Esophagus squamous epithelium (tissue), 5 donors: ENCODE measurements at regions not wholly inside any gene's neighbourhood (a gene's known extent, or its start where the extent isn't known, plus 50 kb on each side); places are given as distances from the start of the nearest gene placed in this dataset.

ENCODE experiments used
- DNase-seq: peaks from one replicate; lab custom pipeline; 2025; lab: John Stamatoyannopoulos, UW
- H3K27ac ChIP-seq, 4 donors: fragments of 200-600 bp; sonication (generic); one replicate each; pipeline ENCODE4 v1.5.1; 2016 to 2019; ENCODE audit warnings: mild to moderate bottlenecking in 1 of 4
- H3K27me3 ChIP-seq, 4 donors: fragments of 200-600 bp; sonication (generic); 1 replicate in 3 of 4; 2 replicates in 1 of 4; pipeline versions ENCODE4 v1.5.1 to v1.6.0; 2017 to 2021; ENCODE audit warnings: antibody characterized with exemption in 1 of 4
- H3K36me3 ChIP-seq, 3 donors: fragments of 200-600 bp; sonication (generic); one replicate each; pipeline ENCODE4 v1.5.1; 2016 to 2019
- H3K4me1 ChIP-seq, 3 donors: fragments of 200-600 bp; sonication (generic); one replicate each; pipeline ENCODE4 v1.5.1; 2017 to 2019
- H3K4me3 ChIP-seq, 4 donors: fragments of 200-600 bp; sonication (generic); 1 replicate in 3 of 4; 2 replicates in 1 of 4; pipeline ENCODE4 v1.5.1; 2016 to 2019; ENCODE audit warnings: mild to moderate bottlenecking in 2 of 4, moderate library complexity in 1 of 4
- H3K9me3 ChIP-seq, 3 donors: fragments of 200-600 bp; sonication (generic); one replicate each; pipeline ENCODE4 v1.5.1; 2016 to 2019
- CTCF ChIP-seq, 6 experiments: fragments of 450-650 bp in 4 of 6; fragments of 200-600 bp in 2 of 6; sonication (generic) in 2 of 6; IDR thresholded peaks; one replicate each; pipeline ENCODE4 v1.5.1; 2016 to 2019; ENCODE audit warnings: antibody characterized with exemption in 6 of 6, mild to moderate bottlenecking in 4 of 6, moderate library complexity in 4 of 6
- POLR2A ChIP-seq, 4 donors: fragments of 450-650 bp; IDR thresholded peaks; one replicate each; pipeline ENCODE4 v1.6.1; 2017; ENCODE audit warnings: antibody characterized with exemption in 4 of 4, mild to moderate bottlenecking in 4 of 4, moderate library complexity in 3 of 4
- WGBS, 2 donors: methylation state at CpG; one replicate each; pipeline ENCODE4 v1.1.5; 2018; 5-methylcytosine and 5-hydroxymethylcytosine counted together
- intact Hi-C: fragments of 100-400 bp; cut with DNase I; formaldehyde crosslinking; loops from one replicate; pipeline ENCODE4 v1.15.0; 2022
- donor health status: DM: yes; HTN: yes; CAD: no.

- Histone ChIP-seq H3K27me3 (no peaks in the 10 kb centered on the region), H3K4me1 (peaks cover 0 to 6% (median 0%) of the 10 kb centered on the region in 3 donors), H3K27ac (no peak overlapping the region), H3K36me3 (peaks cover 0 to 16% (median 0%) of the 10 kb centered on the region in 3 donors), H3K9me3 (no peaks in the 10 kb centered on the region), H3K4me3 (no peak overlapping the region)
- DNase-seq, result no peak
- WGBS, 2 donors, result 73 to 93% methylated on average over 4 of the region's 4 CpGs
- intact Hi-C loops, result no loop called here
- TF ChIP-seq POLR2A (IDR thresholded peaks at IDR 0.05) (no peak), CTCF (IDR thresholded peaks at IDR 0.05) (no peak)
Measured at GRCh38 chr3:64802460-64802859, 114.7 kb upstream of the ADAMTS9 start.

- intact Hi-C loops, result no loop called here
- Histone ChIP-seq H3K4me1 (peaks cover 0 to 13% (median 2%) of the 10 kb centered on the region in 3 donors), H3K27ac (no peak overlapping the region), H3K27me3 (no peaks in the 10 kb centered on the region), H3K36me3 (peaks cover 0 to 16% (median 0%) of the 10 kb centered on the region in 3 donors), H3K4me3 (no peak overlapping the region), H3K9me3 (no peaks in the 10 kb centered on the region)
- 54 to 83% methylated on average over 3 of the region's 3 CpGs for WGBS, 2 donors
- TF ChIP-seq POLR2A (IDR thresholded peaks at IDR 0.05) (no peak), CTCF (IDR thresholded peaks at IDR 0.05) (no peak)
- DNase-seq, result no peak
Measured at GRCh38 chr3:64801856-64802255, 114.1 kb upstream of the ADAMTS9 start.

- DNase-seq, result no peak
- TF ChIP-seq POLR2A (IDR thresholded peaks at IDR 0.05), result no peak
- no peak for TF ChIP-seq CTCF (IDR thresholded peaks at IDR 0.05)
- no peaks in the 10 kb centered on the region for H3K27me3 ChIP-seq
- intact Hi-C loops, result no loop called here
- no peak overlapping the region for H3K27ac ChIP-seq
- peaks cover 0 to 15% (median 0%) of the 10 kb centered on the region in 3 donors for H3K36me3 ChIP-seq
- H3K4me3 ChIP-seq, result no peak overlapping the region
- H3K4me1 ChIP-seq, result peaks cover 0 to 19% (median 3%) of the 10 kb centered on the region in 3 donors
- 63 to 71% methylated on average over 8 of the region's 8 CpGs for WGBS, 2 donors
- no peaks in the 10 kb centered on the region for H3K9me3 ChIP-seq
Measured at GRCh38 chr3:64799606-64800005, 111.8 kb upstream of the ADAMTS9 start.

GRCh38 chr3:64798316-64798715 is 110.5 kb upstream of the ADAMTS9 start:
- H3K27ac ChIP-seq, result no peak overlapping the region
- H3K27me3 ChIP-seq, result no peaks in the 10 kb centered on the region
- peaks cover 0 to 19% (median 3%) of the 10 kb centered on the region in 3 donors for H3K4me1 ChIP-seq
- TF ChIP-seq CTCF (IDR thresholded peaks at IDR 0.05) (no peak), POLR2A (IDR thresholded peaks at IDR 0.05) (no peak)
- no peak overlapping the region for H3K4me3 ChIP-seq
- no peak for DNase-seq
- H3K9me3 ChIP-seq, result no peaks in the 10 kb centered on the region
- peaks cover 0 to 10% (median 0%) of the 10 kb centered on the region in 3 donors for H3K36me3 ChIP-seq
- intact Hi-C loops, result no loop called here
- WGBS, 2 donors, result 46% methylated on average over 3 of the region's 5 CpGs; no CpG with 5 or more reads in 1 of the 2 donors

GRCh38 chr3:64796607-64797399 is 109.0 kb upstream of the ADAMTS9 start:
- Histone ChIP-seq H3K4me1 (peaks cover 0 to 19% (median 3%) of the 10 kb centered on the region in 3 donors), H3K9me3 (no peaks in the 10 kb centered on the region), H3K4me3 (no peak overlapping the region), H3K27ac (no peak overlapping the region), H3K36me3 (peaks cover 0 to 10% (median 0%) of the 10 kb centered on the region in 3 donors), H3K27me3 (no peaks in the 10 kb centered on the region)
- WGBS, 2 donors, result 66 to 72% methylated on average over 7 of the region's 7 CpGs
- intact Hi-C loops, result no loop called here
- DNase-seq, result no peak
- TF ChIP-seq POLR2A (IDR thresholded peaks at IDR 0.05) (no peak), CTCF (IDR thresholded peaks at IDR 0.05) (no peak)
